Endothelial cell of umbilical vein (primary cell): ENCODE measurements at regions not wholly inside any gene's neighbourhood (a gene's known extent, or its start where the extent isn't known, plus 50 kb on each side); places are given as distances from the start of the nearest gene placed in this dataset.

ENCODE experiments used
- CTCF ChIP-seq, 2 donors: IDR thresholded peaks; 1 replicate in 1 of 2; 2 replicates in 1 of 2; pipeline ENCODE4 v1.5.1; 2011; ENCODE audit warnings: low read length in 2 of 2, mild to moderate bottlenecking in 2 of 2, moderate library complexity in 2 of 2, control low read depth in 1 of 2, inconsistent platforms in 1 of 2, low read depth in 1 of 2; ENCODE audit not compliant: insufficient read depth in 1 of 2; ENCODE audit errors: extremely low read depth in 1 of 2
- EZH2 ChIP-seq: IDR thresholded peaks from 2 replicates; pipeline ENCODE4 v1.6.1; 2012; ENCODE audit warnings: borderline replicate concordance, low read depth, mild to moderate bottlenecking, moderate library complexity, low read length, inconsistent platforms; ENCODE audit not compliant: severe bottlenecking
- FOS ChIP-seq: IDR thresholded peaks from 2 replicates; pipeline ENCODE4 v1.6.1; 2011; ENCODE audit warnings: mild to moderate bottlenecking, low read length, moderate library complexity, borderline replicate concordance; ENCODE audit not compliant: insufficient read depth
- GATA2 ChIP-seq: IDR thresholded peaks from 2 replicates; pipeline ENCODE4 v1.7.0; 2011; ENCODE audit warnings: low read depth, mild to moderate bottlenecking, moderate library complexity, mixed read lengths, low read length; ENCODE audit not compliant: insufficient read length, insufficient read depth
- JUN ChIP-seq: IDR thresholded peaks from 2 replicates; pipeline ENCODE4 v1.6.1; 2011; ENCODE audit warnings: borderline replicate concordance, low read depth; ENCODE audit not compliant: insufficient read length, insufficient read depth
- POLR2A ChIP-seq: IDR thresholded peaks from 2 replicates; pipeline ENCODE4 v1.6.1; 2012; ENCODE audit warnings: low read depth, mild to moderate bottlenecking, control low read depth, low read length
- POLR2AphosphoS5 ChIP-seq: IDR thresholded peaks from 2 replicates; pipeline ENCODE4 v1.6.1; 2012; ENCODE audit warnings: low read depth, mild to moderate bottlenecking, control low read depth, low read length, moderate library complexity; ENCODE audit not compliant: insufficient read depth

- TF ChIP-seq CTCF (IDR thresholded peaks at IDR 0.05; ENCODE audit: extremely low read depth in 1 of 2, insufficient read depth in 1 of 2, low read depth in 1 of 2, low read length in 2 of 2) (no peak), GATA2 (no peak), EZH2 (no peak), POLR2AphosphoS5 (no peak), FOS (no peak), POLR2A (no peak), JUN (no peak)
Observed at GRCh38 chr17:77437747-77438146, 297.0 kb downstream of the SEC14L1 start.
